K562 (cell line): ENCODE measurements at regions not wholly inside any gene's neighbourhood (a gene's known extent, or its start where the extent isn't known, plus 50 kb on each side); places are given as distances from the start of the nearest gene placed in this dataset.

Source experiments
- ATAC-seq: fragments of 200-7000 bp; cut with Tn5 transposase; 3 replicates; pipeline ENCODE4 v1.9.1; 2020; ENCODE audit warnings: moderate library complexity
- BruUV-seq: library from RNA; stranded (reverse); fragments of 400-500 nt; replicated peaks from 2 replicates; lab custom pipeline; 2021; lab: Mats Ljungman, UMichigan
- CTCF ChIA-PET: fragments of 300-600 bp; formaldehyde crosslinking; extraction: SDS; loops from one replicate; lab custom pipeline; 2021; ENCODE audit warnings: low intra/inter-chr PET ratio; lab: Yijun Ruan, JAX
- POLR2A ChIA-PET: fragments of 300-600, 350-650 bp; sonication (Branson Sonifier 250); formaldehyde crosslinking; extraction: SDS; loops from one replicate; lab custom pipeline; 2021; ENCODE audit warnings: antibody characterized with exemption, inconsistent platforms; lab: Yijun Ruan, JAX
- DNase-seq, 4 experiments: peaks; one replicate each; pipeline versions ENCODE4 v3.0.0 to v3.0.0-alpha.2; 2011 to 2018; ENCODE audit warnings: low spot score in 3 of 4, mixed read lengths in 3 of 4; ENCODE audit errors: extremely low read depth in 1 of 4
- FAIRE-seq: peaks from 2 replicates; lab custom pipeline; 2011; peaks lifted over from hg19 to GRCh38; lab: Jason Lieb, UNC
- H2AFZ ChIP-seq: 2 replicates; pipeline ENCODE4 v1.6.0; 2011; ENCODE audit warnings: low read depth, low read length, control low read depth, inconsistent platforms
- H3K27ac ChIP-seq: fragments of 200-600 bp; 3 replicates; pipeline ENCODE4 v1.8.0; 2011; ENCODE audit warnings: low read depth, mild to moderate bottlenecking, control low read depth, inconsistent platforms, low read length, moderate library complexity, mixed read lengths; ENCODE audit errors: extremely low read depth
- H3K27me3 ChIP-seq, 2 experiments: fragments of 300-600 bp in 1 of 2; 2 replicates in 1 of 2; 3 replicates in 1 of 2; pipeline versions ENCODE4 v1.6.0 to v1.8.0; 2011; ENCODE audit warnings: inconsistent platforms in 2 of 2, low read length in 2 of 2, mild to moderate bottlenecking in 1 of 2, mixed read lengths in 1 of 2, moderate library complexity in 1 of 2; ENCODE audit not compliant: control insufficient read depth in 2 of 2, insufficient read depth in 2 of 2
- H3K36me3 ChIP-seq: fragments of 300-600 bp; 3 replicates; pipeline ENCODE4 v1.8.0; 2011; ENCODE audit warnings: mild to moderate bottlenecking, low read length, inconsistent platforms; ENCODE audit not compliant: control insufficient read depth, insufficient read depth
- H3K4me1 ChIP-seq, 2 experiments: fragments of 200-600 bp in 1 of 2; replicated peaks in 1 of 2; 2 replicates in 1 of 2; 3 replicates in 1 of 2; pipeline versions ENCODE4 v1.5.1 to v1.8.0; 2011; ENCODE audit warnings: inconsistent platforms in 2 of 2, low read length in 2 of 2, mild to moderate bottlenecking in 1 of 2, mixed read lengths in 1 of 2, moderate library complexity in 1 of 2; ENCODE audit not compliant: control insufficient read depth in 2 of 2, insufficient read depth in 2 of 2
- H3K4me2 ChIP-seq: 2 replicates; pipeline ENCODE4 v1.6.1; 2011; ENCODE audit warnings: low read length, control low read depth, inconsistent platforms, mixed read lengths; ENCODE audit not compliant: insufficient read depth
- H3K4me3 ChIP-seq: fragments of 200-600 bp; sonication (generic), shearing (Covaris generic); 2 replicates; pipeline ENCODE4 v1.5.1; 2016; ENCODE audit warnings: control low read depth, inconsistent platforms
- H3K79me2 ChIP-seq: fragments of 200-600 bp; 3 replicates; pipeline ENCODE4 v1.8.0; 2011; ENCODE audit warnings: low read length, inconsistent platforms; ENCODE audit not compliant: control insufficient read depth, insufficient read depth
- H3K9ac ChIP-seq, 2 experiments: 2 replicates each; pipeline versions ENCODE4 v1.6.0 to v1.6.1; 2011; ENCODE audit warnings: low read depth in 2 of 2, low read length in 2 of 2, control low read depth in 1 of 2, inconsistent platforms in 1 of 2, mild to moderate bottlenecking in 1 of 2, mixed read lengths in 1 of 2; ENCODE audit not compliant: insufficient read depth in 1 of 2
- H3K9me1 ChIP-seq: one replicate; pipeline ENCODE4 v1.6.0; 2011; ENCODE audit warnings: inconsistent platforms, mild to moderate bottlenecking, low read length, moderate library complexity; ENCODE audit not compliant: control insufficient read depth, insufficient read depth
- H3K9me3 ChIP-seq: replicated peaks from 2 replicates; pipeline ENCODE4 v1.5.1; 2011; ENCODE audit warnings: low read depth, low read length, inconsistent platforms; ENCODE audit not compliant: control insufficient read depth, insufficient read depth
- H4K20me1 ChIP-seq: replicated peaks from 2 replicates; pipeline ENCODE4 v1.6.1; 2011; ENCODE audit warnings: low read length, inconsistent platforms, mixed read lengths; ENCODE audit not compliant: control insufficient read depth, insufficient read depth
- BDP1 ChIP-seq: IDR thresholded peaks from 3 replicates; pipeline ENCODE4 v1.6.1; 2011; ENCODE audit not compliant: insufficient read length, insufficient read depth
- CHD2 ChIP-seq: IDR thresholded peaks from 2 replicates; pipeline ENCODE4 v1.6.1; 2011; ENCODE audit warnings: low read depth, low read length
- CREB1 ChIP-seq, 2 experiments: sonication (generic) in 1 of 2; formaldehyde crosslinking in 1 of 2; IDR thresholded peaks; 2 replicates each; pipeline versions ENCODE4 v1.6.1 to v1.8.0; 2012 to 2022; ENCODE audit warnings: inconsistent platforms in 1 of 2, mild to moderate bottlenecking in 1 of 2, missing genetic modification reagents in 1 of 2, moderate library complexity in 1 of 2
- ESRRB ChIP-seq: fragments of 250-450 bp; sonication (Bioruptor Pico); IDR thresholded peaks from 2 replicates; pipeline ENCODE4 v1.5.0; 2020; ENCODE audit warnings: mild to moderate bottlenecking, moderate library complexity, borderline replicate concordance
- ETS1 ChIP-seq: conservative IDR thresholded peaks from 2 replicates; pipeline ENCODE4 v1.6.1; 2011; ENCODE audit warnings: low read depth, mild to moderate bottlenecking, low read length; ENCODE audit not compliant: control insufficient read depth
- LARP7 ChIP-seq: fragments of 450-650 bp; IDR thresholded peaks from 2 replicates; pipeline ENCODE4 v1.6.1; 2016
- PHTF2 ChIP-seq: fragments of 250-450 bp; sonication (Bioruptor Pico); IDR thresholded peaks from 2 replicates; pipeline ENCODE4 v1.5.0; 2021; ENCODE audit warnings: mild to moderate bottlenecking
- PTRF ChIP-seq: fragments of 450-650 bp; IDR thresholded peaks from 2 replicates; pipeline ENCODE4 v1.6.1; 2016; ENCODE audit warnings: mild to moderate bottlenecking, missing genetic modification characterization, missing compliant biosample characterization
- SAFB2 ChIP-seq: fragments of 200-400 bp; formaldehyde crosslinking; IDR thresholded peaks from 2 replicates; pipeline ENCODE4 v1.6.1; 2018; ENCODE audit warnings: borderline replicate concordance, low read length, low read depth, moderate library complexity; ENCODE audit not compliant: severe bottlenecking
- TRIM28 ChIP-seq: fragments of 450-650 bp; IDR thresholded peaks from 2 replicates; pipeline ENCODE4 v1.6.1; 2017
- ZNF253 ChIP-seq: fragments of 250-450 bp; sonication (Bioruptor Pico); conservative IDR thresholded peaks from 2 replicates; pipeline ENCODE4 v1.6.1; 2021; ENCODE audit warnings: mild to moderate bottlenecking
- ZNF280A ChIP-seq: fragments of 450-650 bp; IDR thresholded peaks from 2 replicates; pipeline ENCODE4 v1.6.1; 2018; ENCODE audit warnings: mild to moderate bottlenecking, low read depth; ENCODE audit not compliant: partially characterized antibody
- ZNF324 ChIP-seq: fragments of 250-450 bp; sonication (Bioruptor Pico); IDR thresholded peaks from 2 replicates; pipeline ENCODE4 v1.4.0; 2020; ENCODE audit warnings: mild to moderate bottlenecking
- ZNF354B ChIP-seq: fragments of 250-450 bp; sonication (Bioruptor Pico); IDR thresholded peaks from 2 replicates; pipeline ENCODE4 v1.4.0; 2020
- ZNF408 ChIP-seq: fragments of 250-450 bp; sonication (Bioruptor Pico); IDR thresholded peaks from 2 replicates; pipeline ENCODE4 v1.4.0; 2020; ENCODE audit warnings: low read depth, mild to moderate bottlenecking, moderate library complexity
- ZNF717 ChIP-seq: fragments of 250-450 bp; sonication (Bioruptor Pico); IDR thresholded peaks from 2 replicates; pipeline ENCODE4 v1.5.0; 2021
- ZNF830 ChIP-seq: fragments of 250-450 bp; sonication (Bioruptor Pico); IDR thresholded peaks from 2 replicates; pipeline ENCODE4 v1.5.0; 2021; ENCODE audit warnings: mild to moderate bottlenecking
- WGBS: fragments of 100-300 bp; shearing (Covaris generic); methylation state at CpG from one replicate; pipeline ENCODE4 v1.1.6; 2016; ENCODE audit warnings: low coverage, mixed read lengths; ENCODE audit not compliant: insufficient coverage; ENCODE audit errors: missing lambda C conversion rate; 5-methylcytosine and 5-hydroxymethylcytosine counted together
- in situ Hi-C: fragments of 300-500 bp; cut with MboI; formaldehyde crosslinking; loops from 4 replicates; pipeline ENCODE4 v1.15.0; 2018; ENCODE audit warnings: inconsistent platforms, mixed read lengths
- intact Hi-C: fragments of 100-400 bp; cut with micrococcal nuclease; formaldehyde crosslinking; loops from 2 replicates; pipeline ENCODE4 v1.14.2; 2022

- intact Hi-C loops, result no loop called here
- ChIA-PET POLR2A (interaction anchor here (0.6 kb wide), 1 partner anchor 171 kb away, joined by 3 read pairs; no protein-coding TSS in a partner anchor), CTCF (no interaction called here)
- H4K20me1 ChIP-seq, result no peaks in the 10 kb centered on the region
- WGBS, result 0% methylated on average over 3 of the region's 3 CpGs
- no peak for FAIRE-seq
- H3K79me2 ChIP-seq, result no peaks in the 10 kb centered on the region
- no peak overlapping the region for H3K9ac ChIP-seq
- H3K36me3 ChIP-seq, result no peaks in the 10 kb centered on the region
- in situ Hi-C loops, result no loop called here
- no peak overlapping the region for H3K4me2 ChIP-seq
- H3K27me3 ChIP-seq, result peaks cover 0 to 3% of the 10 kb centered on the region in 2 experiments; a peak in 2 of 5 replicates
- H3K27ac ChIP-seq, result no peak overlapping the region
- TF ChIP-seq PTRF (no peak), ZNF354B (CRISPR knock-in tag) (no peak), BDP1 (no peak), PHTF2 (no peak), LARP7 (no peak), CHD2 (no peak), ZNF324 (CRISPR knock-in tag) (no peak), ETS1 (no peak), ZNF830 (CRISPR knock-in tag) (no peak), ESRRB (no peak), SAFB2 (no peak), TRIM28 (no peak), ZNF280A (no peak), ZNF717 (CRISPR knock-in tag) (no peak), ZNF253 (CRISPR knock-in tag) (no peak), CREB1 (IDR thresholded peaks at IDR 0.05) (no peak), CREB1 (CRISPR knock-in tag; IDR thresholded peaks at IDR 0.05) (no peak), ZNF408 (CRISPR knock-in tag) (no peak)
- no peak overlapping the region for H3K4me3 ChIP-seq
- H3K9me3 ChIP-seq, result no peaks in the 10 kb centered on the region
- no TSS peak for BruUV-seq
- no peak for ATAC-seq
- H3K4me1 ChIP-seq, result no peaks in the 10 kb centered on the region; a peak in 2 of 5 replicates
- no peaks in the 10 kb centered on the region for H3K9me1 ChIP-seq
- DNase-seq, result no peak
- no peak overlapping the region for H2AFZ ChIP-seq
Measured at GRCh38 chr2:37825586-37825985, 99.5 kb upstream of the RMDN2 start.
